ENCODE measurements at regions not wholly inside any gene's neighbourhood (a gene's known extent, or its start where the extent isn't known, plus 50 kb on each side); places are given as distances from the start of the nearest gene placed in this dataset.

- Histone ChIP-seq H3K9me3 (no peaks in the 10 kb centered on the region), H3K36me3 (no peaks in the 10 kb centered on the region), H3K27me3 (no peaks in the 10 kb centered on the region), H3K4me3 (no peak overlapping the region), H3K27ac (no peak overlapping the region), H3K4me1 (ENCODE audit: insufficient read depth) (no peaks in the 10 kb centered on the region)
- TF ChIP-seq POLR2A (IDR thresholded peaks at IDR 0.05): no peak
- no peak for TF ChIP-seq CTCF (IDR thresholded peaks at IDR 0.05)
- no peak for TF ChIP-seq EP300 (IDR thresholded peaks at IDR 0.05)
- no peak for DNase-seq
- WGBS, 3 donors: 24 to 44% (median 30%) methylated on average over 2 of the region's 2 CpGs
- intact Hi-C loops (cut with DNase I): no loop called here
These were observed 82.0 kb upstream of the RASSF8 start for GRCh38 chr12:25876383-25877045.

DNA sequence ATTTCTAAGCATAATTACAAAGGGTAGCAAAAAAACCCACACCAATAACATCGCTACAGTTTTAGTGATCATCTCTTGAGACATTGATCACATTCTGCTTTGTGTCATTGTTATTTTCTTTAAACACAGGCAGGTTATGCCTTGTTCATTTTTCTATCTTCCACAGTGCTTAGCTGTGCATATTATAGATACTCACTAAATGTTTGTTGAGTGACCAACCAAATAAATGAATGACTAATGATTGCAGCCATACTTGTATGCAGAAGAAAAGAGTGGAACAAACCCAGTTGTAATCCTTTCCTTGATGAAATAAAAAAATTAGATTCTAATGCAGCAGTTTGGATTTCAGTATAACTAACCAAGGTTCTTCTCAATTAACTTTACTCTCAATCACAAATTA is 81.0 kb upstream of the RASSF8 start:
- no peaks in the 10 kb centered on the region for H3K36me3 ChIP-seq
- no peaks in the 10 kb centered on the region for H3K27me3 ChIP-seq
- no peak for TF ChIP-seq CTCF (IDR thresholded peaks at IDR 0.05)
- no peak for TF ChIP-seq EP300 (IDR thresholded peaks at IDR 0.05)
- WGBS, 3 donors: 95 to 98% (median 97%) methylated on average over 1 of the region's 1 CpG
- no peaks in the 10 kb centered on the region for H3K9me3 ChIP-seq
- intact Hi-C loops (cut with DNase I): no loop called here
- H3K27ac ChIP-seq: no peak overlapping the region
- H3K4me3 ChIP-seq: no peak overlapping the region
- DNase-seq: no peak
- no peaks in the 10 kb centered on the region for H3K4me1 ChIP-seq (ENCODE audit: insufficient read depth)

- no peak for TF ChIP-seq CTCF (IDR thresholded peaks at IDR 0.05)
- no peak for TF ChIP-seq EP300 (IDR thresholded peaks at IDR 0.05)
- no peak for TF ChIP-seq POLR2A (IDR thresholded peaks at IDR 0.05)
- no peak overlapping the region for H3K27ac ChIP-seq
- H3K9me3 ChIP-seq: no peaks in the 10 kb centered on the region
- intact Hi-C loops (cut with DNase I): no loop called here
- H3K4me3 ChIP-seq: no peak overlapping the region
- no peaks in the 10 kb centered on the region for H3K4me1 ChIP-seq (ENCODE audit: insufficient read depth)
- H3K36me3 ChIP-seq: no peaks in the 10 kb centered on the region
- H3K27me3 ChIP-seq: no peaks in the 10 kb centered on the region
- DNase-seq: no peak
- 85 to 94% (median 90%) methylated on average over 1 of the region's 1 CpG for WGBS, 3 donors
These were observed 76.2 kb upstream of the RASSF8 start for GRCh38 chr12:25882266-25882665.

DNA sequence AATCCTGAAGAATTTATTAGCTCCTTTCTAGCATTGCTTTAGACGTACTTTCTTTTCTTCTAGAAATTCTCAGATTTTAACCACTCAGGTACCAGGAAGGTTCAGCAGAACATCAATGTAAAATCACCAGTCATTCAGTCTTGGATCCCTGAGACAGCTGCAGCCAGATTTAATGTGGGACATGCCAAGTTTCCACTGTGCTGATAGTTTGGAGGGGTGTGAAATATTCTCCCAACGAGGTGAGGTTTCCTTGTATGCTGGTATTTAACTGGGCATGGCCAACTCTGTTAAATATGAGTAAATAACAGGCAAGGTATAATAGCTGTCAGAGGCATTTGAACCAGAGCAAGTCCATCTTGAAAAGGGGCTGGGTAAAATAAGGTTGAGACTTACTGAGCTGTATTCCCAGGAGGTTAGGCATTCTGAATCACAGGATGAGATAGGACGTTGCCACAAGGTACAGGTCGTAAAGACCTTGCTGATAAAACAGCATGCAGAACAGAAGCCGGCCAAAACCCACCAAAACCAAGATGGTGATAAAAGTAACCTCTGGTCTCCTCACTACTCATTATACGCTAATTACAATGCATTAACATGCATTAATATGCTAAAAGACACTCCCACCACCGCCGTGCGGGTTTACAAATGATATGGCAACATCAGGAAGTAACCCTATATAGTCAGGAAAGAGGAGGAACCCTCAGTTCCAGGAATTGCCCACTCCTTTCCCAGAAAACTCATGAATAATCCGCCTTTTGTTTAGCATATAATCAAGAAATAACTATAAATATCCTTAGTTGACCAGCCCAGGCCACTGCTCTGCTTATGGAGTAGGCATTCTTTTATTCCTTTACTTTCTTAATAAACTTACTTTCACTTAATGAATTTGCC is 75.2 kb upstream of the RASSF8 start:
- no peak overlapping the region for H3K4me3 ChIP-seq
- WGBS, 3 donors: 25 to 40% (median 33%) methylated on average over 10 of the region's 10 CpGs
- H3K9me3 ChIP-seq: no peaks in the 10 kb centered on the region
- no peak for DNase-seq
- H3K4me1 ChIP-seq (ENCODE audit: insufficient read depth): no peaks in the 10 kb centered on the region
- no peaks in the 10 kb centered on the region for H3K36me3 ChIP-seq
- TF ChIP-seq CTCF (IDR thresholded peaks at IDR 0.05): no peak
- no peaks in the 10 kb centered on the region for H3K27me3 ChIP-seq
- no peak overlapping the region for H3K27ac ChIP-seq
- intact Hi-C loops (cut with DNase I): no loop called here
